ENCODE measurements at regions not wholly inside any gene's neighbourhood (a gene's known extent, or its start where the extent isn't known, plus 50 kb on each side); places are given as distances from the start of the nearest gene placed in this dataset.

- TF ChIP-seq POLR2A (IDR thresholded peaks at IDR 0.05) (no peak), CTCF (IDR thresholded peaks at IDR 0.05 in 8 of 11, conservative IDR thresholded peaks at IDR 0.05 in 3 of 11) (no peak), POLR2AphosphoS5 (IDR thresholded peaks at IDR 0.05) (no peak)
These were observed 1145.2 kb downstream of the BRD1 start for GRCh38 chr22:48682504-48682903.

All from spleen (tissue), 7 donors.